Femur (tissue), 1 donor: ENCODE measurements at regions not wholly inside any gene's neighbourhood (a gene's known extent, or its start where the extent isn't known, plus 50 kb on each side); places are given as distances from the start of the nearest gene placed in this dataset.

Experiments
- DNase-seq: peaks from one replicate; pipeline ENCODE4 v3.0.0-alpha.2; 2017

- DNase-seq: no peak
These were observed 427.9 kb upstream of the CLINT1 start for GRCh38 chr5:158286827-158287226.

- DNase-seq: no peak
These were observed 426.8 kb upstream of the CLINT1 start for GRCh38 chr5:158285698-158286097.

- no peak for DNase-seq
These were observed 425.3 kb upstream of the CLINT1 start for GRCh38 chr5:158284242-158284641.

GRCh38 chr5:158283397-158283796, 424.5 kb upstream of the CLINT1 start:
- no peak for DNase-seq

- DNase-seq: no peak
These were observed 419.4 kb upstream of the CLINT1 start for GRCh38 chr5:158278216-158278925.

GRCh38 chr5:158277276-158277675, 418.3 kb upstream of the CLINT1 start:
- DNase-seq: no peak

GRCh38 chr5:158276692-158277091, 417.7 kb upstream of the CLINT1 start:
- DNase-seq: no peak

GRCh38 chr5:158275511-158275910, 416.6 kb upstream of the CLINT1 start:
- DNase-seq: no peak

GRCh38 chr5:158273035-158273434, 414.1 kb upstream of the CLINT1 start:
- no peak for DNase-seq

- no peak for DNase-seq
These were observed 413.5 kb upstream of the CLINT1 start for GRCh38 chr5:158272409-158272808.

GRCh38 chr5:158270996-158271554, 412.1 kb upstream of the CLINT1 start:
- no peak for DNase-seq

GRCh38 chr5:158268286-158268685, 409.3 kb upstream of the CLINT1 start:
- DNase-seq: no peak

- no peak for DNase-seq
These were observed 408.3 kb upstream of the CLINT1 start for GRCh38 chr5:158267228-158267627.

- no peak for DNase-seq
These were observed 407.2 kb upstream of the CLINT1 start for GRCh38 chr5:158265931-158266700.

- no peak for DNase-seq
These were observed 406.4 kb upstream of the CLINT1 start for GRCh38 chr5:158265346-158265745.

GRCh38 chr5:158264264-158264663, 405.3 kb upstream of the CLINT1 start:
- DNase-seq: no peak

- DNase-seq: no peak
These were observed 402.9 kb upstream of the CLINT1 start for GRCh38 chr5:158261674-158262367.

- no peak for DNase-seq
These were observed 397.2 kb upstream of the CLINT1 start for GRCh38 chr5:158256096-158256495.

GRCh38 chr5:158255609-158256008, 396.7 kb upstream of the CLINT1 start:
- DNase-seq: no peak

- DNase-seq: peak; percentile 49
These were observed 387.7 kb upstream of the CLINT1 start for GRCh38 chr5:158246661-158247060.

- DNase-seq: no peak
These were observed 386.6 kb upstream of the CLINT1 start for GRCh38 chr5:158245513-158245912.

GRCh38 chr5:158244882-158245281, 385.9 kb upstream of the CLINT1 start:
- no peak for DNase-seq

GRCh38 chr5:158236511-158237335, 377.8 kb upstream of the CLINT1 start:
- no peak for DNase-seq
